CMK (cell line): ENCODE measurements at regions not wholly inside any gene's neighbourhood (a gene's known extent, or its start where the extent isn't known, plus 50 kb on each side); places are given as distances from the start of the nearest gene placed in this dataset.

Source experiments
- DNase-seq: peaks from one replicate; pipeline ENCODE4 v3.0.0-alpha.2; 2010; ENCODE audit warnings: low read depth

- DNase-seq, result no peak
Measured at GRCh38 chr12:74985986-74986319, 223.7 kb downstream of the KCNC2 start.

DNA sequence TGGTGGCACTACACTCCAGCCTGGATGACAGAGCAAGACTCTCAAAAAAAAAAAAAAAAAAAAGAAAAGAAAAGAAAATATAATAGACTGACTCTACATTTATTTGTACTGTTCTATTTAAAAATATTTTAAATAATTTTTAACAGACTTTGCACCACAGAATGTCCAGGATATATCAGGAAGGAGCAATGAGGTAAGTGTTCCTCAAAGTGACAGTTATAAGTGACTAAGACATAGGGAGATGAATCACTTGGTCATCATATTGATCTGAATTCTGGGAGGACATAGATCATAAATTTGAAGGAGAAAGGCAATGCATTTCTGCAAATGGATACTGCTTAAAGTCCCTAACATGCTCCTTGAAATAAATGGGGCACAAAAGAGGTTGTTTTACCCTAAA, 221.5 kb downstream of the KCNC2 start:
- no peak for DNase-seq
